ENCODE measurements at regions not wholly inside any gene's neighbourhood (a gene's known extent, or its start where the extent isn't known, plus 50 kb on each side); places are given as distances from the start of the nearest gene placed in this dataset.

DNA sequence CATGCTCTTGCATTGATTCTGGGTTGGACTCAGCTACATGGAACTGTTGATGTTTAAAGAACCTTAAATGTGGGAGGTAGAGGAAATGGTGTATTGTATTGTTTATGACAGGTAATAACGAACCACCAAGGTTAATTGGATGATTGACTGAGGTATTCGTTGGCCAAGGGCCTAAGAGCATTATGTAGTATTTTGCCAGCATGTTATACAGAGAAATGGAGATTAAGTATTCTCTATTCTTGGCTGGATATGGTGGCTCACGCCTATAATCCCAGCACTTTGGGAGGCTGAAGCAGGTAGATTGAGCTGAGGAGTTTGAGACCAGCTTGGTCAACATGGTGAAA, 59.0 kb upstream of the CDK20 start:
- no peak for DNase-seq

GRCh38 chr9:88028338-88028737, 54.0 kb upstream of the CDK20 start:
- no peak for DNase-seq

DNA sequence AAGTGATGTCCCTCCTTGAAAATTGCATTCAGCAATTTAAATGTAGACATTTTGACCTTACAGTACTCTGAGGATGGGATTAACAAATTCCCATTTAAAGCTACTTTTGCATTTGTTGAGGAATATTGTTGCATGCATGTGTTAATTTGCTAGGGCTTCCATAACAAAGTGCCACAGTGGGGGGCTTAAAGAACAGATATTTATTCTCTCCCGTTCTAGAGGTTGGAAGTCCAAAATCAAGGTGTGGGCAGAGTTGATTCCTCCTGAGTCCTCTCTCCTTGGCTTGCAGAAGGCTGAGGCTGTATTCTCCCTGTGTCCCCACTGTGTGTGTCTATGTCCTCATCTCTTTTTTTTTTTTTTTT, 51.8 kb upstream of the CDK20 start:
- no peak for DNase-seq

- DNase-seq = no peak
Measured at GRCh38 chr9:88025411-88026117, 51.2 kb upstream of the CDK20 start.

DNA sequence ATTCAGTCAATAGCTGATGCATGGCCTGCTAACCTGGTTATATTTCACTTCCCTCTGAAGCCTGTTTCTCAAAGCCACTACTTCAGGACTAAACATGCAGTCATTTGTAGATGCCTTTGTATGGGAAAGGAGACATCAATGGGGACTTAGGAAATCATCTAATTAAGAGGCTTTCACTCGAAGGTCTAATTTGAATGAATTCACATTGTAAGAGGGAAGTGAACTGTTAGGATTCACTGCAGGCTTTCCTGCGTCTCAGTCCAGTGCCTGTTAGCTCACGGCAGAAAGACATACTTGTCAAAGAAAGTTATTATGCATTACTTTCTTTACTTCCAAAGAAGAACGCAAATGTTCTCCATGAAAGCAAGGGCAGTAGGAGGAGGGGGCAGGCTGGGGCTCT, 50.6 kb upstream of the CDK20 start:
- DNase-seq = no peak
